GM12891 (cell line): ENCODE measurements at regions not wholly inside any gene's neighbourhood (a gene's known extent, or its start where the extent isn't known, plus 50 kb on each side); places are given as distances from the start of the nearest gene placed in this dataset.

Experiments
- PAX5 ChIP-seq: IDR thresholded peaks from 2 replicates; pipeline ENCODE4 v1.6.1; 2011; ENCODE audit warnings: low read length, moderate library complexity, mild to moderate bottlenecking; ENCODE audit not compliant: insufficient read depth, severe bottlenecking
- POLR2A ChIP-seq: IDR thresholded peaks from 2 replicates; pipeline ENCODE4 v1.6.1; 2011; ENCODE audit warnings: low read depth, low read length, control low read depth
- POLR2AphosphoS5 ChIP-seq: IDR thresholded peaks from 2 replicates; pipeline ENCODE4 v1.6.1; 2011; ENCODE audit warnings: low read depth, low read length, control low read depth
- POU2F2 ChIP-seq: IDR thresholded peaks from 2 replicates; pipeline ENCODE4 v1.6.1; 2011; ENCODE audit warnings: low read depth, mild to moderate bottlenecking, control low read depth, low read length, moderate library complexity
- SPI1 ChIP-seq: IDR thresholded peaks from 2 replicates; pipeline ENCODE4 v1.6.1; 2011; ENCODE audit warnings: low read depth, low read length, control low read depth
- TAF1 ChIP-seq: IDR thresholded peaks from 2 replicates; pipeline ENCODE4 v1.6.1; 2011; ENCODE audit warnings: low read depth, low read length, control low read depth

DNA sequence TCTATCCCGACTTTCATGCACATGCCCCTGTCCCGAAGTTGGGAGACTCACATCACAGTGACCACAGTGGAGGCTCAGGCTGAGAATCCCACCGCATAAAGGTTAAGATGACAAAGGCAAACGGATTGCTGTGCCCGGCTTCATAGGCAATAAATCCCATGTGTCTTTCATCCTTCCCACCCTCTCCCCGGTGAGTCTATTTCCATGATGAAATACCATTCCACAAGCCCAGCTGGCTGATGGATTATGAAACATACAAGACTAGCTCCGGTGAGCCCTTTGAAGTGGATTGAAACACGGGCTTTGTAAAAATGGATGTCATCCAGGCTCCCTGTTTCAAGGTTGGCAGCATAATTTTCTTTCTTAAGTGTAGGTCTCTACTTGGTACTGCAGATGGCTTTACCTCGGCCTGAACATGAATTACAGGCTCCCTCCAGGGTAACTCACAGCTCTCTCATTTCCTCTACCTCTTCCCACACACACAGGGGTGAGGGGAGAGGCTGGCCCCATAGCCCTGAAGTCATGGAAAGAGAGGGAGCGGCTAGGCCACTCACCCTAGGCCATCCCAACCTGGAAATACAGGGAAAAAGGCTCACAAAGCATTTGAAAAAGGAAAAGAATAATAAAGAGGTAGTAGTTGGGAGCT, 92.0 kb upstream of the CALN1 start:
- no peak for TF ChIP-seq POLR2AphosphoS5
- no peak for TF ChIP-seq POLR2A
- no peak for TF ChIP-seq TAF1
- TF ChIP-seq PAX5 = no peak
- no peak for TF ChIP-seq POU2F2
- TF ChIP-seq SPI1 = no peak
